A549 (cell line): ENCODE measurements at regions not wholly inside any gene's neighbourhood (a gene's known extent, or its start where the extent isn't known, plus 50 kb on each side); places are given as distances from the start of the nearest gene placed in this dataset.

Experiments used
- EP300 ChIP-seq, 2 experiments: fragments of >200 bp; sonication (Bioruptor Twin); formaldehyde crosslinking; IDR thresholded peaks; 2 replicates in 1 of 2; 3 replicates in 1 of 2; pipeline ENCODE4 v1.6.1; 2016 to 2017
- TF ChIP-seq, protein P1 (sequence below): fragments of 150-350 bp; IDR thresholded peaks from 2 replicates; pipeline ENCODE4 v1.6.1; 2014; ENCODE audit warnings: low read depth, mild to moderate bottlenecking, low read length

GRCh38 chr2:120474486-120474885, 128.6 kb downstream of the INHBB start:
- no peak for TF ChIP-seq EP300 (IDR thresholded peaks at IDR 0.05)
- TF ChIP-seq, protein P1, sequence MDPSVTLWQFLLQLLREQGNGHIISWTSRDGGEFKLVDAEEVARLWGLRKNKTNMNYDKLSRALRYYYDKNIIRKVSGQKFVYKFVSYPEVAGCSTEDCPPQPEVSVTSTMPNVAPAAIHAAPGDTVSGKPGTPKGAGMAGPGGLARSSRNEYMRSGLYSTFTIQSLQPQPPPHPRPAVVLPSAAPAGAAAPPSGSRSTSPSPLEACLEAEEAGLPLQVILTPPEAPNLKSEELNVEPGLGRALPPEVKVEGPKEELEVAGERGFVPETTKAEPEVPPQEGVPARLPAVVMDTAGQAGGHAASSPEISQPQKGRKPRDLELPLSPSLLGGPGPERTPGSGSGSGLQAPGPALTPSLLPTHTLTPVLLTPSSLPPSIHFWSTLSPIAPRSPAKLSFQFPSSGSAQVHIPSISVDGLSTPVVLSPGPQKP: no peak
